SK-N-MC (cell line): ENCODE measurements at regions not wholly inside any gene's neighbourhood (a gene's known extent, or its start where the extent isn't known, plus 50 kb on each side); places are given as distances from the start of the nearest gene placed in this dataset.

ENCODE experiments used
- DNase-seq: peaks from one replicate; pipeline ENCODE4 v3.0.0-alpha.2; 2011; ENCODE audit warnings: low read depth, low spot score
- H3K27ac ChIP-seq: fragments of 200-600 bp; sonication (generic); 2 replicates; pipeline ENCODE4 v1.5.1; 2016; ENCODE audit warnings: mixed run types
- H3K36me3 ChIP-seq: fragments of 200-600 bp; sonication (generic); 2 replicates; pipeline ENCODE4 v1.6.1; 2017; ENCODE audit warnings: antibody characterized with exemption, low read length, mixed read lengths; ENCODE audit not compliant: insufficient read depth
- H3K4me3 ChIP-seq: fragments of 200-600 bp; sonication (generic); 2 replicates; pipeline ENCODE4 v1.5.1; 2016
- H3K9ac ChIP-seq: fragments of 200-600 bp; sonication (generic); 2 replicates; pipeline ENCODE4 v1.8.0; 2017; ENCODE audit warnings: mixed run types, mixed read lengths; ENCODE audit not compliant: insufficient read length
- H3K9me3 ChIP-seq: fragments of 200-600 bp; sonication (generic); 2 replicates; pipeline ENCODE4 v1.6.1; 2017; ENCODE audit warnings: low read depth, mild to moderate bottlenecking, antibody characterized with exemption, low read length, moderate library complexity, mixed read lengths
- EZH2 ChIP-seq: fragments of 200-600 bp; sonication (generic); IDR thresholded peaks from one replicate; pipeline ENCODE4 v1.6.1; 2017; ENCODE audit warnings: antibody characterized with exemption
- FOXP2 ChIP-seq: optimal IDR thresholded peaks from 2 replicates; pipeline ENCODE3; 2011; ENCODE audit warnings: mild to moderate bottlenecking, moderate library complexity; ENCODE audit not compliant: insufficient read depth; ENCODE audit errors: extremely low read length, control extremely low read depth
- POLR2AphosphoS5 ChIP-seq: IDR thresholded peaks from 2 replicates; pipeline ENCODE4 v1.6.1; 2012; ENCODE audit warnings: mild to moderate bottlenecking, low read depth, low read length, borderline replicate concordance

GRCh38 chrX:27404366-27404765, 58.8 kb downstream of the PPP4R3C start:
- no peak for DNase-seq
- Histone ChIP-seq H3K27ac (no peak overlapping the region), H3K4me3 (no peak overlapping the region), H3K36me3 (no peaks in the 10 kb centered on the region), H3K9me3 (no peaks in the 10 kb centered on the region), H3K9ac (no peak overlapping the region)
- no peak for TF ChIP-seq EZH2
- TF ChIP-seq FOXP2 = no peak
- TF ChIP-seq POLR2AphosphoS5 = no peak

DNA sequence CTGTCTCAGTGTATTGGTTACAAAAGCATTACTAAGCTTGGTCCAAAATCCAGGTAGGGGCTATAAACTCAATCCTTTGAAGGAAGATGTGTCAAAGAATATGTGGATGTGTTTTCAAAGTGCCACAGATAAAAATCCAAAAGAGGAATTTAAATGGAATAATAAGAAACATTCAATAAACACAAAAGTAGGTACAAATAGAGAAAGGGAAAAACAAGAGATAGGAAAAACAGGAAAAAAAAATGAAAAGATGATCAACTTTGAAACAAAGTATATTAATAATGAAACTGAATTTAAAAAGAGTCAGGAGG, 64.0 kb downstream of the PPP4R3C start:
- Histone ChIP-seq H3K27ac (no peak overlapping the region), H3K9ac (no peak overlapping the region), H3K4me3 (no peak overlapping the region), H3K36me3 (no peaks in the 10 kb centered on the region), H3K9me3 (no peaks in the 10 kb centered on the region)
- TF ChIP-seq EZH2 = no peak
- TF ChIP-seq FOXP2 = no peak
- no peak for DNase-seq

GRCh38 chrX:27391623-27392022, 71.5 kb downstream of the PPP4R3C start:
- H3K36me3 ChIP-seq = no peaks in the 10 kb centered on the region
- no peak overlapping the region for H3K4me3 ChIP-seq
- no peak for DNase-seq
- no peak overlapping the region for H3K27ac ChIP-seq
- TF ChIP-seq FOXP2 (no peak), POLR2AphosphoS5 (no peak), EZH2 (no peak)
- no peaks in the 10 kb centered on the region for H3K9me3 ChIP-seq
- H3K9ac ChIP-seq = no peak overlapping the region

DNA sequence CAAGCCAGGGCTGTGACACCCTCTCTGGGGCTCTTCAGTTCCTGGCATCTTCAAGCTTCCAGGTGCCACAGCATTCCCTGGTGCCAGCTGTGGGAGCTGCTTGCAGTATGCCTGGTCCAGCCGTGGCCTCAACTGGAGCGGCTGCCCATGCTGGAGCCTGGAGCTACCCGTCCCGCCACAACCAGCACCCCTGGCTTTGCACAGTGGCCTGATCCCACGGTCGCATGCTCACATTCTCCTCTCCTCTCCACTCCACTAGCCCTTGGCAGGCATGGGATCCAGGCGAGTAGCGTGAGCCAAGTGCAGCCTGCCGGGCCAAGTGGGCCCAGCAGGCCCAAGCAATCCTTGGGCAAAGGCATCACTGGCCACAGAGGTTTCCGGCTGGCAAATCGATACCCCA, 81.7 kb downstream of the PPP4R3C start:
- no peak for DNase-seq
- Histone ChIP-seq H3K9me3 (no peaks in the 10 kb centered on the region), H3K4me3 (no peak overlapping the region), H3K9ac (no peak overlapping the region), H3K27ac (no peak overlapping the region), H3K36me3 (no peaks in the 10 kb centered on the region)
- TF ChIP-seq FOXP2 = no peak
- TF ChIP-seq EZH2 = no peak
- TF ChIP-seq POLR2AphosphoS5 = no peak

DNA sequence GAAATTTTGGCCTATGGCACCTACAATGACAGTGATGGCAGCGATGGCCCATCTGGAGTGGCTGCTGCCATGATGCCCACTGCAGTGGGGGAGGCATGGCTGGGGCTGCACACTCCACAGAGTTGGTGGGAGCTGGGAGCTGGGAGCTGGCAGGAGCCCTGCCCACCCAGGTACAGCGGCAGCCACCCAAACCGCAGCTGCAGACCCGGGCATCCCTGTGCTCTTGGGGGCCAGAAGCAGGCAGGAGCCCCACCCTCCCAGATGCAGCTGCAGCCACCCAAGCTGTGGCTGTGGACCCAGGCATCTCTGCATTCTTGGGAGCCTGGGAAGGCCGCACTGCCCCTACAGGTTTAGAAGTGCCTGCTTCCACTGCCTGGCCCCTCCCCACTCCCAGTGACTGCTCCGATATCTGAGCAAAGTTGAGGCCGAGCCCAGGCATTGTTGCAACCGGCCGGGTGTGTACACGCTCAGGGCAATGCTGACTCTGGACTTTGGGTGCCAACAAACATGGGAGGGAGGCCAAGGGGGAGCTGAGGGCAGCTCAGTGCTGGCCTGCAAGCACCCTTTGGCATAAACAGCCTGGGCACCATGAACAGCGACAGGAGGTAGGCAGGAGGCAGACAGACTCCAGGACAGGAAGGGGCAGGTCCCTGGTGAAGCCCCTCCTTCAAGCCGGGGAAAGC, 82.8 kb downstream of the PPP4R3C start:
- Histone ChIP-seq H3K9me3 (no peaks in the 10 kb centered on the region), H3K27ac (no peak overlapping the region), H3K36me3 (no peaks in the 10 kb centered on the region), H3K4me3 (no peak overlapping the region), H3K9ac (no peak overlapping the region)
- DNase-seq = no peak
- TF ChIP-seq POLR2AphosphoS5 (no peak), FOXP2 (no peak), EZH2 (no peak)

- no peak for DNase-seq
- no peak for TF ChIP-seq EZH2
- no peak for TF ChIP-seq POLR2AphosphoS5
- no peak for TF ChIP-seq FOXP2
- Histone ChIP-seq H3K9me3 (no peaks in the 10 kb centered on the region), H3K36me3 (no peaks in the 10 kb centered on the region), H3K9ac (no peak overlapping the region), H3K27ac (no peak overlapping the region), H3K4me3 (no peak overlapping the region)
These were observed 109.1 kb downstream of the PPP4R3C start for GRCh38 chrX:27354021-27354420.

- no peaks in the 10 kb centered on the region for H3K36me3 ChIP-seq
- no peak overlapping the region for H3K9ac ChIP-seq
- H3K27ac ChIP-seq = no peak overlapping the region
- TF ChIP-seq FOXP2 (no peak), EZH2 (no peak), POLR2AphosphoS5 (no peak)
- H3K9me3 ChIP-seq = no peaks in the 10 kb centered on the region
- H3K4me3 ChIP-seq = no peak overlapping the region
- DNase-seq = no peak
These were observed 112.7 kb downstream of the PPP4R3C start for GRCh38 chrX:27350476-27350875.

DNA sequence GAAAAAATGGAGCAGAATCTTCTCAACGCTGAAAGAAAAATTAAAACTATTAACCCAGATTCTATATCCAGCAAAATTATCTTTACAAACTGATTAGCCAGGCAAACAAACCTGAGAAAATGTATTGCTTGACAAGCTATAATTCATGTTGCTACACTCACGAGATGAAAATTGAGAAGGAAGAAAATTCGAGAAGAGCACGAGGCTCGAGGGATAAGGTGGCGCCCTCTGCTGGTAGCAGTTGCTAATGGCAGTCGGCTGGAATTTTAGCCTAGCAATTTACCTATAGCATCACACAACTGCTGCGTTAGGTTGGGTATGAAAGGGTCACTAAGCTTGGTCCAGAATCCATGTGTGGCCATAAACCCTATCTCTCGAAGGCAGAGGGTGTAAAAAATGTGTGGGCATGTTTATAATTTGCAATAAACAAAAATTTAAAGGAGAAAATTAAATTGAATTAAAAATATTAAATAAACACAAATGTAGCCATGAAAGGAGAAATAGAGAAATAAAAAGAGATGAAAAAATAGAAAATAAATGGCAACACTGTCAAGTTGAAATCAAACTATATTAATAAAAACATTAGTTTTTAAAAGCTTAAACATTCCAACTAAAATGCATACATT, 126.6 kb downstream of the PPP4R3C start:
- peak; percentile 0 for DNase-seq
- Histone ChIP-seq H3K9ac (no peak overlapping the region), H3K9me3 (no peaks in the 10 kb centered on the region), H3K27ac (no peak overlapping the region), H3K4me3 (peak overlapping the region; percentile 32; the same call in 1 of the 2 replicates), H3K36me3 (no peaks in the 10 kb centered on the region)
- TF ChIP-seq POLR2AphosphoS5 (no peak), EZH2 (no peak)

DNA sequence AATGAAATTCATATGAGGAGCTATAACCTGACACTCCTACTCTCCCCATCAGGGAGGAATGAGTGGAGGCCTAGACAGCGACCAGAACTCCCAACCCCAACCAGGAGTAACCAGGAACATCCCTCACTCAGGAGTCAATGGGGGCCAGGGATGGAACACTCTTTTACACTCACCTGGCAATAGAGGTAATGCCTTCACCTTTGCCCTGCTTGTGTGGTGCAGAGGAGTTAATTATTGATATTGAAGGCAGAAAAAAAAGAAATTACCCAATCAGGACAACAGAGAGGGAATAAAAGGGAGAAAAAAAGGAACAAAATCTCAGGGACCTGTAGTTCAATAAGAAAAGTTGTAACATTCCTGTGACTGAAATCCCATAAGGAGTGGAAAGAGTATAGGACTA, 141.5 kb downstream of the PPP4R3C start:
- no peak for DNase-seq
- TF ChIP-seq FOXP2 = no peak
- TF ChIP-seq EZH2 = no peak
- TF ChIP-seq POLR2AphosphoS5 = no peak
- Histone ChIP-seq H3K27ac (no peak overlapping the region), H3K36me3 (no peaks in the 10 kb centered on the region), H3K4me3 (no peak overlapping the region), H3K9ac (no peak overlapping the region), H3K9me3 (no peaks in the 10 kb centered on the region)
